CD4-positive, alpha-beta T cell (primary cell): ENCODE measurements at regions not wholly inside any gene's neighbourhood (a gene's known extent, or its start where the extent isn't known, plus 50 kb on each side); places are given as distances from the start of the nearest gene placed in this dataset.

Experiments used
- ATAC-seq: fragments of 200-7000 bp; cut with Tn5 transposase; one replicate; pipeline ENCODE4 v1.10.0; 2022; ENCODE audit warnings: mild to moderate bottlenecking; ENCODE audit not compliant: poor library complexity
- CTCF ChIA-PET: fragments of 350-600 bp; sonication (Branson Sonifier 250); formaldehyde crosslinking; loops from one replicate; lab custom pipeline; 2021; ENCODE audit warnings: antibody characterized with exemption, inconsistent platforms; lab: Charles Lee
- POLR2A ChIA-PET: fragments of 350-600 bp; sonication (Branson Sonifier 250); formaldehyde crosslinking; loops from one replicate; lab custom pipeline; 2021; ENCODE audit warnings: antibody characterized with exemption, inconsistent platforms; lab: Charles Lee
- DNase-seq, 14 experiments: peaks; one replicate each; pipeline ENCODE4 v3.0.0-alpha.2; 2013 to 2020; ENCODE audit warnings: mixed read lengths in 2 of 14
- H3K27ac ChIP-seq, 2 donors: one replicate each; pipeline versions ENCODE4 v1.5.1 to v1.7.0; 2013; ENCODE audit warnings: low read length in 2 of 2, low read depth in 1 of 2, mild to moderate bottlenecking in 1 of 2
- H3K27me3 ChIP-seq, 2 experiments: 1 replicate in 1 of 2; 2 replicates in 1 of 2; pipeline versions ENCODE4 v1.6.1 to v1.7.0; 2013; ENCODE audit warnings: low read length in 2 of 2, control low read depth in 1 of 2, mild to moderate bottlenecking in 1 of 2, moderate library complexity in 1 of 2; ENCODE audit not compliant: insufficient read depth in 2 of 2, control insufficient read depth in 1 of 2
- H3K36me3 ChIP-seq: one replicate; pipeline ENCODE4 v1.6.1; 2013; ENCODE audit warnings: low read length, control low read depth; ENCODE audit not compliant: insufficient read depth
- H3K4me1 ChIP-seq: one replicate; pipeline ENCODE4 v1.6.1; 2013; ENCODE audit warnings: low read length, control low read depth; ENCODE audit not compliant: insufficient read depth
- H3K4me3 ChIP-seq: one replicate; pipeline ENCODE4 v1.5.1; 2013; ENCODE audit warnings: mild to moderate bottlenecking, low read length, moderate library complexity
- H3K9me3 ChIP-seq, 2 experiments: 1 replicate in 1 of 2; 2 replicates in 1 of 2; pipeline versions ENCODE4 v1.6.1 to v1.7.0; 2013; ENCODE audit warnings: low read length in 2 of 2, mild to moderate bottlenecking in 2 of 2, control low read depth in 1 of 2, moderate library complexity in 1 of 2; ENCODE audit not compliant: control insufficient read depth in 1 of 2, insufficient read depth in 1 of 2
- H3K27ac Mint-ChIP-seq: one replicate; pipeline ENCODE4 v1.8.0; 2020; ENCODE audit warnings: mixed read lengths
- H3K27me3 Mint-ChIP-seq: one replicate; pipeline ENCODE4 v1.8.0; 2021; ENCODE audit warnings: mixed read lengths
- H3K36me3 Mint-ChIP-seq: one replicate; pipeline ENCODE4 v1.8.0; 2021; ENCODE audit warnings: low read depth, mixed read lengths
- H3K4me1 Mint-ChIP-seq: one replicate; pipeline ENCODE4 v1.8.0; 2021; ENCODE audit warnings: low read depth, mixed read lengths
- H3K4me3 Mint-ChIP-seq: one replicate; pipeline ENCODE4 v1.8.0; 2020; ENCODE audit warnings: mild to moderate bottlenecking, mixed read lengths
- H3K9me3 Mint-ChIP-seq: one replicate; pipeline ENCODE4 v1.8.0; 2020; ENCODE audit warnings: mixed read lengths
- CTCF ChIP-seq: fragments of 200-600 bp; IDR thresholded peaks from one replicate; pipeline ENCODE4 v1.8.0; 2022; ENCODE audit warnings: antibody characterized with exemption, mild to moderate bottlenecking
- intact Hi-C, 2 experiments: fragments of 100-400 bp; cut with DNase I in 1 of 2; cut with micrococcal nuclease in 1 of 2; formaldehyde crosslinking; loops; one replicate each; pipeline versions ENCODE4 v1.15.1 to v1.9.0; 2023 to 2025; cut with DNase I, micrococcal nuclease

- no peak for TF ChIP-seq CTCF
- ChIA-PET CTCF (no interaction called here), POLR2A (no interaction called here)
- Mint-ChIP-seq H3K27me3 (peaks cover 33% of the 10 kb centered on the region), H3K27ac (no peak overlapping the region), H3K9me3 (no peaks in the 10 kb centered on the region), H3K4me3 (no peak overlapping the region), H3K4me1 (no peaks in the 10 kb centered on the region), H3K36me3 (no peaks in the 10 kb centered on the region)
- Histone ChIP-seq H3K27me3 (no peaks in the 10 kb centered on the region), H3K4me1 (no peaks in the 10 kb centered on the region), H3K36me3 (no peaks in the 10 kb centered on the region), H3K27ac (no peak overlapping the region), H3K9me3 (peaks cover 0 to 19% of the 10 kb centered on the region in 2 experiments), H3K4me3 (no peak overlapping the region)
- DNase-seq: no peak
- no peak for ATAC-seq
- intact Hi-C loops: no loop called here
These were observed 266.7 kb upstream of the CDYL start for GRCh38 chr6:4509506-4509905.

GRCh38 chr6:4506792-4507191 lies 269.4 kb upstream of the CDYL start:
- DNase-seq (no peak), ATAC-seq (no peak)
- H3K27ac Mint-ChIP-seq: no peak overlapping the region
- H3K9me3 Mint-ChIP-seq: no peaks in the 10 kb centered on the region
- H3K4me3 ChIP-seq: no peak overlapping the region
- intact Hi-C loops: no loop called here
- H3K27me3 ChIP-seq: no peaks in the 10 kb centered on the region
- H3K27me3 Mint-ChIP-seq: peaks cover 44% of the 10 kb centered on the region
- ChIA-PET POLR2A (no interaction called here), CTCF (no interaction called here)
- H3K4me1 Mint-ChIP-seq: no peaks in the 10 kb centered on the region
- H3K27ac ChIP-seq: no peak overlapping the region
- H3K36me3 ChIP-seq: no peaks in the 10 kb centered on the region
- no peaks in the 10 kb centered on the region for H3K36me3 Mint-ChIP-seq
- no peak for TF ChIP-seq CTCF
- no peak overlapping the region for H3K4me3 Mint-ChIP-seq
- H3K4me1 ChIP-seq: no peaks in the 10 kb centered on the region
- H3K9me3 ChIP-seq: peaks cover 0 to 13% of the 10 kb centered on the region in 2 experiments

- Mint-ChIP-seq H3K9me3 (no peaks in the 10 kb centered on the region), H3K4me1 (no peaks in the 10 kb centered on the region), H3K27me3 (peaks cover 44% of the 10 kb centered on the region), H3K27ac (no peak overlapping the region), H3K4me3 (no peak overlapping the region), H3K36me3 (no peaks in the 10 kb centered on the region)
- no peak for TF ChIP-seq CTCF
- no peaks in the 10 kb centered on the region for H3K36me3 ChIP-seq
- H3K9me3 ChIP-seq: peaks cover 0 to 10% of the 10 kb centered on the region in 2 experiments
- no peaks in the 10 kb centered on the region for H3K27me3 ChIP-seq
- H3K27ac ChIP-seq: no peak overlapping the region
- CTCF ChIA-PET: no interaction called here
- intact Hi-C loops: no loop called here
- H3K4me3 ChIP-seq: no peak overlapping the region
- no peaks in the 10 kb centered on the region for H3K4me1 ChIP-seq
- no peak for ATAC-seq
- no peak for DNase-seq
- POLR2A ChIA-PET: no interaction called here
These were observed 270.0 kb upstream of the CDYL start for GRCh38 chr6:4506223-4506622.
